ENCODE measurements at regions not wholly inside any gene's neighbourhood (a gene's known extent, or its start where the extent isn't known, plus 50 kb on each side); places are given as distances from the start of the nearest gene placed in this dataset.

- TF ChIP-seq SPI1 (IDR thresholded peaks at IDR 0.05; ENCODE audit: borderline replicate concordance, low read depth) (peak; percentile 32; the same call in 1 of the 2 replicates), POLR2AphosphoS5 (IDR thresholded peaks at IDR 0.05; ENCODE audit: low read depth) (no peak)
- no peaks in the 10 kb centered on the region for H3K27me3 ChIP-seq (ENCODE audit: insufficient read depth, poor library complexity, severe bottlenecking)
- DNase-seq (ENCODE audit: low read depth in 1 of 2, low spot score in 1 of 2), result no peak
- no peak overlapping the region for H3K27ac ChIP-seq (replicated peaks)
- H3K4me3 ChIP-seq (replicated peaks; ENCODE audit: insufficient read depth, low read length), result no peak overlapping the region
Measured at GRCh38 chr16:86213437-86214205, 296.7 kb upstream of the FOXF1 start.

- TF ChIP-seq SPI1 (IDR thresholded peaks at IDR 0.05; ENCODE audit: borderline replicate concordance, low read depth) (no peak), REST (IDR thresholded peaks at IDR 0.05; ENCODE audit: insufficient replicate concordance, low read depth) (no peak), POLR2AphosphoS5 (IDR thresholded peaks at IDR 0.05; ENCODE audit: low read depth) (no peak), CTCF (IDR thresholded peaks at IDR 0.05; ENCODE audit: insufficient read depth, low read length) (no peak), GABPA (IDR thresholded peaks at IDR 0.05; ENCODE audit: low read depth) (no peak)
- H3K4me3 ChIP-seq (replicated peaks; ENCODE audit: insufficient read depth, low read length), result no peak overlapping the region
- no peak for DNase-seq (ENCODE audit: low read depth in 1 of 2, low spot score in 1 of 2)
- no peak overlapping the region for H3K27ac ChIP-seq (replicated peaks)
- H3K27me3 ChIP-seq (ENCODE audit: insufficient read depth, poor library complexity, severe bottlenecking), result no peaks in the 10 kb centered on the region
Measured at GRCh38 chr16:86214326-86215232, 295.7 kb upstream of the FOXF1 start.

GRCh38 chr16:86215233-86215978 is 294.9 kb upstream of the FOXF1 start:
- Histone ChIP-seq H3K27ac (replicated peaks) (no peak overlapping the region), H3K27me3 (ENCODE audit: insufficient read depth, poor library complexity, severe bottlenecking) (no peaks in the 10 kb centered on the region), H3K4me3 (replicated peaks; ENCODE audit: insufficient read depth, low read length) (no peak overlapping the region)
- TF ChIP-seq POLR2AphosphoS5 (IDR thresholded peaks at IDR 0.05; ENCODE audit: low read depth), result no peak
- no peak for TF ChIP-seq SPI1 (IDR thresholded peaks at IDR 0.05; ENCODE audit: borderline replicate concordance, low read depth)
- no peak for TF ChIP-seq CTCF (IDR thresholded peaks at IDR 0.05; ENCODE audit: insufficient read depth, low read length)
- TF ChIP-seq REST (IDR thresholded peaks at IDR 0.05; ENCODE audit: insufficient replicate concordance, low read depth), result no peak
- TF ChIP-seq GABPA (IDR thresholded peaks at IDR 0.05; ENCODE audit: low read depth), result no peak
- DNase-seq (ENCODE audit: low read depth in 1 of 2, low spot score in 1 of 2), result no peak

Measured in HL-60 (cell line).